NK-92 treated with Interleukin-12 subunit alpha and Interleukin-12 subunit beta, amount 100 ng/mL, for 24 hours (cell line): ENCODE measurements at regions not wholly inside any gene's neighbourhood (a gene's known extent, or its start where the extent isn't known, plus 50 kb on each side); places are given as distances from the start of the nearest gene placed in this dataset.
"Not testable (repeated sequence)": the region's sequence is repeated elsewhere in the genome, so short reads cannot be mapped to it uniquely, and the experiment has no call there.

ENCODE experiments used
- DNase-seq: peaks from one replicate; lab custom pipeline; 2025; lab: John Stamatoyannopoulos, UW

GRCh38 chr3:20396335-20396734, 210.3 kb upstream of the SGO1 start:
- DNase-seq: no peak

- DNase-seq: no peak
Measured at GRCh38 chr3:20395692-20396091, 209.7 kb upstream of the SGO1 start.

DNA sequence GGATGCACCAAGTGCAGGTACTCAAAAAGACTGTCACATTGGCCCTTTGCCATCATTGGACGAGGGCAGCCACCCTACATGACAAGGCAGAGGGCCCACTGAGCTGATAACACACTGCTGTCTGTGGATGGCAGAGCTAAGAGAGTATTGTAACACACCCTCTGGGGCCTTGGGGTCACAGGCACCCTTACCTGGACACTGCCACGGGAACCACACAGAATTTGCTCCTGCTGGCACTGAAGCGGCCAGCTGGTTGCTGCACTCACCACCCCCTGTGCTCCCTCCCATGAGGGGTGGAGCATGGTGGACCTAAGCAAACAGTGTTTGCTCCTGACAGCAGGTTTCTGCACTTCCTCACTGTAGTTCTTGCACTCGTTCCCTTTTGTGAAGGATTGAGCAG, 208.2 kb upstream of the SGO1 start:
- DNase-seq: no peak

GRCh38 chr3:20391644-20392043, 205.6 kb upstream of the SGO1 start:
- DNase-seq: no peak

GRCh38 chr3:20388971-20389370, 203.0 kb upstream of the SGO1 start:
- no peak for DNase-seq

- no peak for DNase-seq
Measured at GRCh38 chr3:20380295-20380694, 194.3 kb upstream of the SGO1 start.

GRCh38 chr3:20378315-20378714, 192.3 kb upstream of the SGO1 start:
- DNase-seq: no peak

DNA sequence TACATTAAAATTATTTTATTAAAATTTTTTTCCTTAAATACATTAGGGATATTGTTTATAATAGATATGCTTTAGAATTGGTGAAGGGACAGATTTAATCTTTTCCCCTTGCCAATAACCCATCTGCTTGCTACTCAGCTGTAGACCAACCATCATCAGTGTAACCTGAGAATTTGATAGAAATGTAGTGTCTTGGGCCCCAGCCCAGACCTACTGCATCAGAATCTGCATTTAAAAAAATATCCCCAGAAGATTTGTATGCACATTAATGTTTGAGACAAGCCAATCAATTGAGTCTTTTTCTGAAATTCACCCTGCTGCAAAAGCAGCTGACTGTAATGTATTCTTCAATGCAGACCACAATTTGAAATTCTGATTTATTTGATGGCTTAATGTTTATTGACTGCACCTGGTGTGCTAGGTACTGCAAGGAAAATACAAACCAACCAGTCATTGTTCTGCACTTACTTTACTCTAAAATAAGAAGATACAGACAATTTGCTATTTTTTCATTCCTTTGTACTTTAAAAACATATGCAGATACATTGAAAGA, 190.7 kb upstream of the SGO1 start:
- no peak for DNase-seq

- no peak for DNase-seq
Measured at GRCh38 chr3:20375302-20375701, 189.3 kb upstream of the SGO1 start.

GRCh38 chr3:20370273-20371063, 184.5 kb upstream of the SGO1 start:
- not testable (repeated sequence) for DNase-seq

- DNase-seq: no peak
Measured at GRCh38 chr3:20361000-20361399, 175.0 kb upstream of the SGO1 start.

DNA sequence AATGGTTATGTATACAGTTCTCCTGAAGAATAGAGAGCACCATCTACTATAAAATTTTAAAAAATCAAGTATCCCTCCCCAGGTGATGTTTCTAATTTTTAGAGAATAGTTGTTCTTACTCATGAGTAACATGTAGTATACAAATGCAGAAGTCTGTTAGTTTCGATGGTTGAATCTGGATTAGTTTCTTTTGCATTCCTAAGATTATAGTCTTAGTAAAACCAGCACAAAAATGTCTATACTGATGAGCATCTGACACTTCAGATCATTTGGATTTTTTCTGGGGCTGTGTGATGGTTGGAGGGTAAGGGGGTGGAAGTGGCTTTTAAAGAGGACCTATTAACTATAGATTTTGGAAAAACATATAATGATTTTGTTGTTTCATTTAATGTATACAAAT, 167.3 kb upstream of the SGO1 start:
- DNase-seq: no peak

GRCh38 chr3:20352546-20353179, 166.7 kb upstream of the SGO1 start:
- DNase-seq: no peak

GRCh38 chr3:20350449-20350848, 164.4 kb upstream of the SGO1 start:
- no peak for DNase-seq

GRCh38 chr3:20346916-20347315, 160.9 kb upstream of the SGO1 start:
- no peak for DNase-seq

DNA sequence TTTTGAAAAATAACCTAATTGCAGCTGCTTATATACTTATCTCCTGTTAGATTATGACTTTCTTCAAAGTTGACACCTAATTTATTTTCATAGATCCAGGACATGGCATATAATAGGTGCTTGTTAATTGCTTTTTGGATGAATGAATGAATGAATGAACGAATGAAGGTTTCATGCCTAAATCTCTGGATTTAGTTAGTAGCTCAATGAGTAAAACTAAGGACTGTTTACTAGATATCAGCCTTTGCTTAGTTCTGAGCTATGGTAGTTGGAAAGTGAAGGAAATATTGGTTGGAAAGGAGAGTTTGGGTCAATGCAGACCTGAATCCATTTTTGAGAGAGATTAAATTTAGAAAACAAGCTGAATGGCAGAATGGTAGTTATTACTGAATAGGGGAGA, 160.4 kb upstream of the SGO1 start:
- no peak for DNase-seq

GRCh38 chr3:20344400-20344959, 158.5 kb upstream of the SGO1 start:
- no peak for DNase-seq

DNA sequence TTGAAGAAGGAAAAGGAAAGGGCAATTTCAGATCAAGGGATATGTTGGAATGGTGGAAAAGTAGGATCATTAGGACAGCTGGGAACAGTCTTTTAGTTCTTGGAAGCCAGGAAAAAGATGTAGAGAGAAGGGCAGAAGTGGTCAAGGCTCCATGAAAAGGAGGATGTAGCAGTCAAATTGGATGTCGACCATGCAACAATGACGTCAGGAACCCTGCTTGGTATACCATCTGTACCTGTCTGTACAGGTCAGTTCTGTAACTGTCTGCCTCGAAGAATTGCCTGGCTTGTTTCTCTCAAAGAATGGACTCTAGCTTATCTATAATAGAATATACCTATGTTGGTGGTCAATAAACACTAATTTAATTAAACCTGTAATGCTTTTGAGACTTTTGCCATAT, 157.8 kb upstream of the SGO1 start:
- no peak for DNase-seq

DNA sequence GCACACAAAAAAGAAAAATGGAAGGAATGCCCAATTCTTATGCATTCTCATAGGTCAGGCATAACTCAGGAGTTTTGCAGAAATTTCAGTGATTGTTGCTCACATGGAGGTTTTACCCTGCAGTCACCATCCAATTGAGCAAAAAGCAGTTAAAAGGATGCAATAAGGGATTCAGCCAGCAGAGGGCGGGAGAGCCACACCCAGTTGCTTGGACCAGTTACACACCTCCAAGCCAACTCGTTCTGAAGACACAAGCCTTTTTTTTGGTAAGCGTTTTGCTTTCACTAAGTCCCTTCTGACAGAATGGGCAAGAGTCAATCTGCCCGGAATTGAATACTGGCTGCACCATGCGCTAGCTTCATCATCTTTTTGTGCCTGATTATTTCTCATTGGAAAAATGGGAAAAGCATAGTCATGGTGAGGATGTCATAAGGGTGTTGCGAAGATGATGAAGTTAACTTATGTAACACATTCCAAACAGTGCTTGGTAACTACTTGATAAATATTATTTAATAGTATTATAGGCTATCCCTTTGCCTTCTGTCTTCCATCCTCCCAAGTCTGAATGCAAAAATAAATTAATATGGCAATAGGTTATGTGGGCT, 154.4 kb upstream of the SGO1 start:
- DNase-seq: peak; percentile 22

GRCh38 chr3:20336572-20336971, 150.6 kb upstream of the SGO1 start:
- no peak for DNase-seq

DNA sequence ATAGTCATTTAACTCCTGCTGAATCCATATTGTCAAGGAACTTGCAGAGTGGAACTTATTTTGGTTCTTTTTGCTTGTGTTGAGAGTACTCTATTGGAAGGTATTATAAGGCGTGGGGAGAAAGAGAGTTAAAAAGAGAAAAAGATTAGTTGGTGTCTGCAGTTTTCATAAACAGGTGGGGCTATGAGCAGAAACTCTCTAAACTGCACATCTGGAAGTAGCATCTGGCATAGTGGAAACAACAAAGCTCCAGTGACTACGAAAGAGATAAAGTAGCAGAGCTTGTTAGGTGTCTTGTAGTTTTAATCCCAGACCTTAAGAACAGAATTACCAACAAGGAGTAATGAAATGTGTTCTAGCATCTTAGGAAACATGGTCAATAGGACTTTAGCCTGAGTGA, 148.8 kb upstream of the SGO1 start:
- no peak for DNase-seq

- no peak for DNase-seq
Measured at GRCh38 chr3:20327889-20328288, 141.9 kb upstream of the SGO1 start.

GRCh38 chr3:20326541-20326940, 140.5 kb upstream of the SGO1 start:
- DNase-seq: no peak
